Stimulated activated naive CD4-positive, alpha-beta T cell (primary cell): ENCODE measurements at regions not wholly inside any gene's neighbourhood (a gene's known extent, or its start where the extent isn't known, plus 50 kb on each side); places are given as distances from the start of the nearest gene placed in this dataset.
"Not testable (repeated sequence)": the region's sequence is repeated elsewhere in the genome, so short reads cannot be mapped to it uniquely, and the experiment has no call there.

Experiments
- DNase-seq, 6 experiments: peaks; one replicate each; lab custom pipeline; 2025; lab: John Stamatoyannopoulos, UW

GRCh38 chr1:189022015-189022414, 1455.6 kb downstream of the BRINP3 start:
- no peak for DNase-seq

DNA sequence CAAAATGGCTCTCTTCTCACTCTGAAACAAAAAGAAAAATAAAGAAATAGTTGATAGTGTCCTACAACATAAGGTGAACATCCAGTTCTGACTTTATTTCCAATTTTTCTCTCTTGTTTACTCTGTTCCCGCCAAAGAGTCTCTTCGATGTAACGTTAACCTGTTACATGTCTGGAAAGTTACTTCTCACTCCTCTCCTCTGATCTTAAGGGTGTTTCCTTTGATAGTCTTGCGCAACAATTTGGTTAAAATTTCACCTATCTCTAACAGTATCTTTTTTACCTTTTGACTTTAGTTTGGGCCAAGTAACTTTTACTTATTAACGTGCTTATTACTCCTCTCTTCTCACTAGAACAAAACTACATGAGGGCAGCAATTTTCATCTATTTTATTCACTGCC, 1450.2 kb downstream of the BRINP3 start:
- DNase-seq: no peak

- no peak for DNase-seq
Observed at GRCh38 chr1:189033169-189033568, 1444.5 kb downstream of the BRINP3 start.

DNA sequence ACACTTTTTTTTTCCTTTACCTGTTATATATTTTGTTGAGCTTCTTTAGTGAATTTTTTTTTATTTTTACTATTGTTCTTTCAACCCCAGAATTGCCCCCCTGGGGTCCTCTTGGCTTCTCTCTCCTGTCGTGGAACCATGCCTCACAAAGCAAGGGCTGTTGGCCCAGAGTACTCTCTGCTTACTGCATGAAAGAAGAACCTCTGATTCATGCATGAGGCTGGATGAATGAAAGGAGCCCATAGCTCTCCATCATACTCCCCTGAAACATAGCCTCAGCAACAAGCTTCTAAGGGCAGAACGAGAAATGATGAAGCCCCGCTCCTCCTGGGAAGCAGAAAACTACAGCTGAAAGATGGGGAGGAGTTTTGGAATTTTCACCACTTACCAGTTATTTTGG, 1441.0 kb downstream of the BRINP3 start:
- no peak for DNase-seq

DNA sequence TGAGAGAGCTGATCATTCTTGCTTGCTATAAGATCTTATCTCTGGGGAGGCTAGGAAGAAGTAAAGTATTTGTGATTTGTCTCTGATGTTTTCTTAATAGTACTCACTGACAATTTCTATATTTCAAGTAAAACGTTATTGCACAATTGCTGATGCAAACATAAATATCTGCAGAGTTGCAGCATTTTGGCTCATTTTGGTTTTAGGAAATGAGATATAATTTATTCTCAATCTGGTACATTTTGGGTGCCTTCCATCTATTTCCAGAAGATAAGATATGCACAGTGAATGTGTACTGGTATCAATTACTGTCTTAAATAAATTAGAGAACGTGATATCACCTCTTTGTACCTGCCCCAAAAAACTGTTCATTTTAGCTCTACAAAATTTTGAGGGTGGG, 1431.5 kb downstream of the BRINP3 start:
- no peak for DNase-seq

GRCh38 chr1:189084811-189085210, 1392.9 kb downstream of the BRINP3 start:
- no peak for DNase-seq

DNA sequence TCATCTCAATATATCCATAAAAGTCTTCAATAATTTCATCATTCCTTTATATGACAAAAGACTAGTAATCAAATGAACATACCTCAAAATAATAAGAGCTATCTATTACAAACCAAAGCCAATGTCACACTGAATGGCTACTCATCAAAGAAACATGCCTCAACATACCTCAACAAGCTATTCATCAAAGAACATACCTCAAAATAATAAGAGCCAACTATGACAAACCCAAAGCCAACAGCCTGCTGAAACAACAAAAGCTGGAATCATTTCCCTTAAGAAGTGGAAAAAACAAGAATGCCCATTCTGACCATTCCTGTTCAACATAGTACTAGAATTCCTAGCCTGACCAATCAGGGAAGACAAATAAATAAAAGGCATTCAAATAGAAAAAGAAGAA, 1373.7 kb downstream of the BRINP3 start:
- no peak for DNase-seq

DNA sequence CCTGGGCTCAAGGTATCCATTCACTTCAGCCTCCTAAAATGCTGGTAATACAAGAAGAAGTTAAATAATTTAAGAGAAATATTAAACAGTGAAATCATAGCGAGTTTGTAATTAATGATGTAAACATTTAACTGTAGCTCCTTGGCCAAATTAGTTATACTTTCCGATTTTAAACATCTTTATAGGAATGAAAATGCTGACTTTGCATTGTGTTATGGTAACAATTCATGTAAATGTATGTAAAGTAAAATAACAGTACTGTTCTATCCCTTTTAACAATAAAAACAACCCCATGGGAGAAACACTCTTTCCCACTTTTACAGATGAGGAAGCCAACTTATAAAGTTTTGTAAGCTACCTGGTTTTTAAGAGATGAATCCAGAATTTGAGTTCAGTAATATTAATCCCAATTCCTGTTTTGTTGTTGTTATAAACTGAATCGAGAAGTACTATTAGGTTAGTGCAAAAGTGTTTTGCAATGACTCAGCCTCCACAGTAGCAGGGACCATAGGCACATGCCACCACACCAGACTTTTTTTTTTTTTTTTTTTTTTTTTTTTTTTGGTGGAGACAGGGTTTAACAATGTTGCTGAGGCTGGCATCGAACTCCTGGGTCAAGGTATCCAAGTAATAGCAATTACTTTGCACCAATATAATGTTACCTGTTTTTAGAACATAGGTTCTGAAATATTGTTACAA, 1360.4 kb downstream of the BRINP3 start:
- no peak for DNase-seq

DNA sequence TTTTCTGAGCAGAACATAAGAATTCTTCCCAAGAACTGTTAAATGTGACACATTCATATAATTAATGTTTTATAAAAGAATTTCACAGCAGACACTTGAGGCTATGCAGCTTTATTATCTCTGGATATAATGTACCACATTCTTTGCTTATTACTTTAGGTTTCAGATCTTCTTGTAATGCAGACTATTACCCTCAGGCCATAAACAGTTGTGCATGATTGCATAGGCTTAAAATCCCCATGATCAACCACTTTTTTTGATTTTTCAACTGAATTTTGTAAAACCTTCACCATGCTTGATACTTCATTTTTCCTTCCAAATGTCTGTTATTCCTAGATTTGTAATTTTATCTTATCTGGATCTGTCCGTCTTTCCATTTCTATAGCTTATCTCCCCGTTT, 1355.7 kb downstream of the BRINP3 start:
- no peak for DNase-seq

DNA sequence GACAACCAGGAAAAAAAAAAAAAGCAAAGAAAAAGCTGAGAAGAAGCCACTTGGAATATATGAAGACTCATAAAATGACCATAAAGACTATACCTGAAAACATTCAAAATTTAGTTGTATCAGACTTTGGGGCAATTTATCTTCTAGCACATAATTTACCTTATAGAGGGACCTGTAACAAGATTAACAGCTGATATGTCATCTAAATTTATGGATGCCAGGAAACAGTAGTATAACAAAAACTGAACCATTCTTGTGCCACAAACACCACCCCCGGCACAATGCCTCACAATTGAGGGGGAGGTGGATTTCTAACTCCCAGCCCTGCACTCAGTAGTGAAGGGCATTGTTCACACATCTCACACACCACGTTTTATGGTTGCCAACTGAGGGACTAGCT, 1352.0 kb downstream of the BRINP3 start:
- no peak for DNase-seq

DNA sequence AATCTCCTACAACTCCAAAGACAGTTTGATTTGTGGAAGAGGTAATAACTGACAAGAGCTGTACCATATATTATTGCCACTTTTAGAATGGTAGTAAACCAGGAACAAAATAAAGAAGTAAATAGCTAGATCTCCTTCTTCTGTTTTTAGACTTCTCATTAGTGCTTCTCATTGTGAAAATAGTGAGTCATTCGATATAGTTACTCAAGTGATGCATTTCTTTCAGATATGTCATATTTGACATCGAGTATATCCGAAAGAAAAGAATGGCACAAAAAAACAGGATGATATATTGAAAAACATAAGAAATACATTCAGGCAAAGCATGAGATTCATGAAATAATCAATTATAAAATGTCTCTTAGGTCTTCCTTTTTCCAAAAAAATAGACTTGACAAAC, 1346.1 kb downstream of the BRINP3 start:
- no peak for DNase-seq

DNA sequence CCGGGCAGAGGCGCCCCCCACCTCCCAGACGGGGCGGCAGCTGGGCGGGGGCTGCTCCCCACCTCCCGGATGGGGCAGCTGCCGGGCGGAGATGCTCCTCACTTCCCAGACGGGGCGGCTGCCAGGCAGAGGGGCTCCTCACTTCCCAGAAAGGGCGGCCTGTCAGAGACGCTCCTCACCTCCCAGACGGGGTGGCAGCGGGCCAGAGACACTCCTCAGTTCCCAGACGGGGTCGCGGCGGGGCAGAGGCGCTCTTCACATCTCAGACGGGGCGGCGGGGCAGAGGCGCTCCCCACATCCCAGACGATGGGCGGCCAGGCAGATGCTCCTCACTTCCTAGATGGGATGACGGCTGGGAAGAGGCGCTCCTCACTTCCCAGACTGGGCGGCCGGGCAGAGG, 1337.9 kb downstream of the BRINP3 start:
- not testable (repeated sequence) for DNase-seq

- no peak for DNase-seq
Observed at GRCh38 chr1:189141056-189141455, 1336.6 kb downstream of the BRINP3 start.

DNA sequence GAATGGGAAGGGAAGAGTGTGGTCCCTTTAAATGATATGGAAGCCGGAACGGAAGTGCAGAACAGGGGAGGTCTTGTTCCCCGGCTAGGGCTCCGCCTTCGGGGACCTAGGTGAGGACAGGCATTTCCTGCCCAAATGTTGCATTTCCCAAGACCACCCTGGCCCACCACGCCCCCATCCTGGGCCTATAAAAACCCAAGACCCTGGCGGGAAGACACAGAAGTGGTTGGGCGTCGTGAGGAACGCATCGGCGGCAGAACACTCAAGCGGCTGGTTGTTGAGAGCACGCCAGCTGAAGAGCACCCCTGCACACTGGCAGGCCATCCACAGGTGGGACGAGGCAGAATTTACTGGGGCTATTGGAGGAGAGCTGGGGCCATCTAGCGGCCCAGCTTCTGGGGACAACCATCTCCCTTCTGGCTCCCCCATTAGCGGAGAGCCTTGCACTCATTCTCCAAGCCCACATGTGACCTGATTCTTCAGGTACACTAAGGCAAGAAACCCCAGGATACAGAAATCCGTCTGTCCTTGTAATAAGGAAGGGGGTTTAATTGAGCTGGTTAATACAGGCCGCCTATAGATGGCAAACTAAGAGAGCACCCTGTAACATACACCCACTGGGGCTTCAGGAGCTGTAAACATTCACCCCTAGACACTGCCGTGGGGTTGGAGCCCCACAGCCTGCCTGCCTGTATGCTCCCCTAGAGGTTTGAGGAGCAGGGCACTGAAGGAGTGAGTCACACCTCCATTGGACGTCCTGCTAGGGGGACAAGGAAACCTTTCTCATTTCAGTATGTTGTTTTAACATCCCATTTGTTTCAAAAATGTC, 1327.9 kb downstream of the BRINP3 start:
- no peak for DNase-seq

DNA sequence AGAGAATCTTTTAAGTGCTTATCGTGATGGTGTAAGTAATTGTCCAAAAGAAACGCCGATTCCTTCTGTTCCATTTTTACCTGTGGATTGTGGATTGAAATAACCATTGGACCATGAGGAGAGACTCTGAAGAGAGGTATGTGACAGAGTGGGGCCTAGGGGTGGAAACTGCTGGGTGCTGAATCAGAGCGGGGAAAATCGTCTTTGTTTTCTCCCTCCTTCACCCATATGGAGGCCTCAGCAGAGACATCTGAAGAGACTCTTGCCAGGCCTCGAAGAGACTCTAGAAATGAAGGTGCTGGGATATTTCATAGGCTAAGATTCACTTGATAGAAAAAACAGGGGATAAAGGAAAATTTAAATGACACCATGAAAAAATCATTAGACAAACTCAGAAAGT, 1327.0 kb downstream of the BRINP3 start:
- DNase-seq: no peak

GRCh38 chr1:189151361-189151760, 1326.3 kb downstream of the BRINP3 start:
- DNase-seq: no peak

- DNase-seq: no peak
Observed at GRCh38 chr1:189152685-189153084, 1325.0 kb downstream of the BRINP3 start.

GRCh38 chr1:189158155-189158554, 1319.5 kb downstream of the BRINP3 start:
- DNase-seq: no peak

DNA sequence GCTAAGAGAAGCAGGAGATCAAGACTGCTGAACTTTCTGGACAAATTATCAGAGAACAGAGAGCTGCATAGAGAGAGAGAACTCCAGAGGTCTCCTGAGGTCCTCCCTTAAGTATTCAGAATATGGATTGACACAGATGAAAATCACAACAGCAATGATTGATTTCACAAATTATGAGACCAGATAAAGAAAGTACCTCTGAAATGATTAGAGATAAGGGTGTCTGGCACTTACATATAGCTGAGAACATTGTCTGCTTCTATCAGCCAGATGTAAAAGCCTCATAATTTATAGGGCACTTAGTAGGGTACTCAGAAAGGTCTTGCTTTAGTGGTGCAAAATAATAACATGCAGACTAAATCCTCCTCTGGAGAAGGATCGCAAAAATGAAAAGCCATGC, 1301.8 kb downstream of the BRINP3 start:
- DNase-seq: no peak

GRCh38 chr1:189180057-189180456, 1297.6 kb downstream of the BRINP3 start:
- DNase-seq: no peak

- no peak for DNase-seq
Observed at GRCh38 chr1:189185097-189185496, 1292.6 kb downstream of the BRINP3 start.

GRCh38 chr1:189192741-189193520, 1284.7 kb downstream of the BRINP3 start:
- no peak for DNase-seq

GRCh38 chr1:189205863-189206262, 1271.8 kb downstream of the BRINP3 start:
- no peak for DNase-seq
